GM13977 (cell line): ENCODE measurements at regions not wholly inside any gene's neighbourhood (a gene's known extent, or its start where the extent isn't known, plus 50 kb on each side); places are given as distances from the start of the nearest gene placed in this dataset.
"Not testable (repeated sequence)": the region's sequence is repeated elsewhere in the genome, so short reads cannot be mapped to it uniquely, and the experiment has no call there.

Source experiments
- DNase-seq: peaks from one replicate; pipeline ENCODE4 v3.0.0; 2012; ENCODE audit warnings: low spot score
- in situ Hi-C: fragments of 300-500 bp; cut with MboI; formaldehyde crosslinking; loops from one replicate; pipeline ENCODE4 v1.12.0; 2022; ENCODE audit warnings: low sequenced_read_pairs, low pct_unique_long_range_greater_than_20kb, mixed read lengths, inconsistent platforms; ENCODE audit not compliant: unreplicated experiment
- TF ChIP-seq, protein P1 (sequence below): IDR thresholded peaks from 2 replicates; pipeline ENCODE4 v1.5.1; 2012; ENCODE audit warnings: mild to moderate bottlenecking, control low read depth; ENCODE audit not compliant: insufficient read depth; ENCODE audit errors: extremely low read depth, missing control alignments

DNA sequence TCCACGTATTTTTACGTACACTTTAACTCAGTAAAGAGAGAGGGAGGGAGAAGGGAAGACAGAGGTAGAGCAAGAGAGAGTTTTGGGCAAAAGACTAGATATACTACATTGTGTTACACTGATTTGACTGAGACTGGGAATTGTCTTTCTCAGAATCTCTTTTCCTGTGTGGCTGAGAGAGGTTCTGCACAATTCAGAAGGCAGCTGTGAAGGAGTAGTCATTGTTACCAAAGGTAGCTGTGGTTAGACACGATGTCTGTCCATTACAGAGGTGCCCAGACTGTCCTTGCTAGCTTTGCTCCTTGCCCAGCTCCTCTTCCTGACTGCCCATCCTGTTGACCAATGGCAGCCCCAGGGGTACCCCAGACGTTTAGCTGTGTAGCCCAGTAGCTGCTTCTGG, 577.5 kb upstream of the CBLB start:
- DNase-seq: no peak
- TF ChIP-seq, protein P1, sequence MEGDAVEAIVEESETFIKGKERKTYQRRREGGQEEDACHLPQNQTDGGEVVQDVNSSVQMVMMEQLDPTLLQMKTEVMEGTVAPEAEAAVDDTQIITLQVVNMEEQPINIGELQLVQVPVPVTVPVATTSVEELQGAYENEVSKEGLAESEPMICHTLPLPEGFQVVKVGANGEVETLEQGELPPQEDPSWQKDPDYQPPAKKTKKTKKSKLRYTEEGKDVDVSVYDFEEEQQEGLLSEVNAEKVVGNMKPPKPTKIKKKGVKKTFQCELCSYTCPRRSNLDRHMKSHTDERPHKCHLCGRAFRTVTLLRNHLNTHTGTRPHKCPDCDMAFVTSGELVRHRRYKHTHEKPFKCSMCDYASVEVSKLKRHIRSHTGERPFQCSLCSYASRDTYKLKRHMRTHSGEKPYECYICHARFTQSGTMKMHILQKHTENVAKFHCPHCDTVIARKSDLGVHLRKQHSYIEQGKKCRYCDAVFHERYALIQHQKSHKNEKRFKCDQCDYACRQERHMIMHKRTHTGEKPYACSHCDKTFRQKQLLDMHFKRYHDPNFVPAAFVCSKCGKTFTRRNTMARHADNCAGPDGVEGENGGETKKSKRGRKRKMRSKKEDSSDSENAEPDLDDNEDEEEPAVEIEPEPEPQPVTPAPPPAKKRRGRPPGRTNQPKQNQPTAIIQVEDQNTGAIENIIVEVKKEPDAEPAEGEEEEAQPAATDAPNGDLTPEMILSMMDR: no peak
- in situ Hi-C loops: no loop called here

DNA sequence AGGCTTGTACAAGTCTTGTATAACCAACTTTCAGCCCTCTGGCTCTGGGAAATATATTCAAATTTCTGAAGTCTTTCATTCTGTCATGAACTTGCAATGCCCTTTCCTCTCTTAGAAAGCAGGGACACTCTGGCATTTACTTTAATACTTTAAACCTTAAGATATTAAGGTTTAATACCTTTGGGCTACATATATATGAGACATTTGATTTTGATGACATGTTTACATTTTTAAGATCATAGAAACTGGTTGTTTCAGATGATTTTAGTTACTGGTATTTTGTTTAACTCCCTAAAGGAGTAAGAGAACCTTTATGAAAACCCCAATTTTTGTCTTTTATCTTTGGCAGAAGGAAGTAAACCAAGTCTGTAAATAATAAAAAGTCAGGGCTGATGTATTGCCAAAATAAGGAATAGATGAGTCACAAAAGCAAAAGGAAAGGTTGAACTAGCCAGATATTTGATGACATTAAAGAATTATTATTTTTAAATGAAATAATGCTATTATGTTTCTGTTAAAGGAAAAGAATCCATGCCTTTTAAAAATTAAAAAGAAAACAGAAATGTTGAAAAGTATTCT, 579.0 kb upstream of the CBLB start:
- in situ Hi-C loops: no loop called here
- DNase-seq: no peak
- TF ChIP-seq, protein P1: no peak

DNA sequence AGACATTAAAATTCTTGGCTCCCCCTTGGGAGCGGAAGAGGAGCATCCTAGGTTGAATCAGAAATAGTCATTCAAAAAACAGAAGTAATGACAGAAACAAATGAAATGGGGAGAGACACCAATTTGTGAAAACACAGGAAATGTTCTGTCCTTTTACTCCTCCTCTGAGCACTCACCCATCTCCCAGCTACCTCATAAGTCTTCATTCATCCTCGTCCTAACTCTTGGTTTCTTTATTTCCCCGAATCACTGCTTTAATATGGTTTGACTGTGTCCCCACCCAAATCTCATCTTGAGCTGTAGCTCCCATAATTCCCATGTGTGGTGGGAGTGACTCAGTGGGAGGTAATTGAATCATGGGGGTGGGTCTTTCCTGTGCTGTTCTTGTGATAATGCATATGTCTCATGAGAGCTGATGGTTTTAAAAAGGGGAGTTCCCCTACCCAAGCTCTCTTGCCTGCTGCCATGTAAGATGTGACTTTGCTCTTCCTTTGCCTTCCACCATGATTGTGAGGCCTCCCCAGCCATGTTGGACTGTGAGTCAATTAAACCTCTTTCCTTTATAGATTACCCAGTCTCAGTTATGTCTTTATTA, 579.7 kb upstream of the CBLB start:
- in situ Hi-C loops, DNase-seq: not testable (repeated sequence)

DNA sequence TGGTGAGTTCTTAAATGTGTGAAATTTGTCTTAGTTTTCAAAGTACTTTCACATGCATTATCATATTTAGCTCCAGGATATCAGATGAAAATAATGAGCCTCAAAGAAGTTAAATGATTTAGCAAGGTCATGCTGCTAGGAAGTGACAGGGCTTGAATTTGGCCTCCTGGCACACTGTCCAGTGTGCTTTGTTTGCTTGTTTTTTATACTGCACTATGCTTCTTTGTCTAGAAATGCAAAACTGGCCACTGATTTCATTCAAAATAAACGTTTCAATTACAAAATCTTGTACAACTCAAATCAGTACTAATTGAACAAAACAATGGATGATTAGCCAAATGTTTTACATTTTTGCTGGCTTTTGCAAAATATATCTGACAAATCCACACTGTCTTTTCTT, 583.3 kb upstream of the CBLB start:
- in situ Hi-C loops: no loop called here
- DNase-seq: no peak
- TF ChIP-seq, protein P1: no peak

DNA sequence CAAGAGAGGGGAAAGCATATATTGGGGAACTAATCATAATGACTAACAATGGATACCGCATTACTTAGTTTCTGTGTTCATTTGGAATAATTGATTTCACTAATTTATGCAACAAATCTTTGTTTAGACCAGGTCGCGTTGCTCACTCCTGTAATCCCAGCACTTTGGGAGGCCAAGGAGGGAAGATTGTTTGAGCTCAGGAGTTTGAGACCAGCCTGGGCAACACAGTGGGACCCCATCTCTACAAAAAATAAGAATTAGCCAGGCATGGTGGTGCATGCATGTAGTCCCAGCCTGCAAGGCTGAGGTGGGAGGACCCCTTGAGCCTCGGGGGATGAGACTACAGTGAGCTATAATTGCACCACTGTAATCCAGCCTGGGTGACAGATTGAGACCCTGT, 585.7 kb upstream of the CBLB start:
- in situ Hi-C loops: no loop called here
- no peak for DNase-seq
- TF ChIP-seq, protein P1: no peak

DNA sequence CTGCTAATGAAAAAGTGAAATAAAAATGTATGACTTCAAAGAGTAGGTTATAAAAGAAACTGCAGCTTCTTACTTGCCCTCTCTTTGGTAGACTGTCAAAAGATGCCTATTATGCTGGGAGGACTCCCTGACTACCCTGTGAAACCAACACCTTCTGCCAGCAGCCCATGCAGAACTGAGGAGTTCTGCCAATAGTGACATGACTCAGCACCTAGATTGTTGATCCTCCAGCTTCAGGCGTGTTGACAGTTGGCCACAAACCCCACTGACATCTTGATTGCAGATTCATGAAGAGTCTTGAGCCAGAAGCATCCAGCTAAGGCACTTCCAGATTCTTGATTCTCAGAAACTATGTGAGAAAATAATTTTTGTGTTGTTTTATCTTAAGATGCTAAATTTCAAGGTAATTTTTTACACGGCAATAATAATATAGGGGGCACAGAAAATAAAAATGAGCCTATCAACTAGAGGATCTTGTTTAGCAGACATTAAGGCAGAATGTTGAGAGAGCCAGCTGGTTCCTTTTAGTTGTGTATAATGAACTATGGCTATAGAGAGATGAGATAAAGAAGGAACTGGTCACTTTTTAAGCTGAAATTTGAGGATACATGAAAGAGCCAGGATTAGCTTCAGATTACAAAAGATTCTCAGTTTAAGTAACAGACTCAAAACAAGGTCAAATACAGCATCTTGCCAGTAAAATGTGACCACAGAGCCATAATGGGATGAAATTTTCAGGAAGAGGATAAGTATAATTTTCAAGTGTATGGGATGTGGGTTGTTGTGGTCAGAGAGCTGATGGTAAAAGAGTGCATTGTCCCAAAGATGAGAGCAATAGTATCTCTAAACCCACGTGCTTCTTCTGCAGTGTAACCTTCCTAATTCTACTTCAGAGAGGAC, 588.7 kb upstream of the CBLB start:
- peak; percentile 38 for DNase-seq
- TF ChIP-seq, protein P1: no peak
- in situ Hi-C loops: no loop called here

DNA sequence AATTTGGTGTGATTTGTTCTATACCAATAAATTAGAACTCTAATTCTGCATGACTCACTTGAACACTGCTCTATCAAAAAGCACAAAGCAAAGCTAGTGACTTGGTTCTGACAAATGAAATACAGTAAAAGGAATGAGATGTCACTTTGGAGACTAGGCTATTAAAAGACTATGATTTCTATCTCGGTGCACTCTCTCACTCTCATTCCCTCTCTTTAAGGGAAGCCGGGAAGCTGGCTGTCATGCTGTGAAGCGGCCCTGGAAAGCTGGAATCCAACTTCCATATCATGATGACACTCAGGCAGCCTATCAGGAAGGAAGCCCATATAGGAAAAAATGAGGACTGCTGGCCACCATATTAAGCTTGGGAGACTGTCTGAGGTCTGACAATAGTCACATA, 590.1 kb upstream of the CBLB start:
- in situ Hi-C loops: no loop called here
- TF ChIP-seq, protein P1: no peak
- no peak for DNase-seq
